NCI-H345 (cell line): ENCODE measurements at regions not wholly inside any gene's neighbourhood (a gene's known extent, or its start where the extent isn't known, plus 50 kb on each side); places are given as distances from the start of the nearest gene placed in this dataset.
A peak's percentile ranks its signal among the peaks of the same experiment; 100 is the strongest.
"Not testable (repeated sequence)": the region's sequence is repeated elsewhere in the genome, so short reads cannot be mapped to it uniquely, and the experiment has no call there.

ENCODE experiments used
- DNase-seq: peaks from one replicate; lab custom pipeline; 2025; lab: John Stamatoyannopoulos, UW

- no peak for DNase-seq
These were observed 102.9 kb upstream of the KCNG1 start for GRCh38 chr20:51125780-51126179.

GRCh38 chr20:51125105-51125504 lies 102.2 kb upstream of the KCNG1 start:
- no peak for DNase-seq

- DNase-seq = not testable (repeated sequence)
These were observed 101.0 kb upstream of the KCNG1 start for GRCh38 chr20:51123887-51124286.

- no peak for DNase-seq
These were observed 100.2 kb upstream of the KCNG1 start for GRCh38 chr20:51122931-51123658.

- no peak for DNase-seq
These were observed 99.0 kb upstream of the KCNG1 start for GRCh38 chr20:51121901-51122412.

- DNase-seq = no peak
These were observed 98.4 kb upstream of the KCNG1 start for GRCh38 chr20:51121272-51121671.

GRCh38 chr20:51120868-51121267 lies 98.0 kb upstream of the KCNG1 start:
- DNase-seq = no peak

- DNase-seq = no peak
These were observed 97.5 kb upstream of the KCNG1 start for GRCh38 chr20:51120438-51120837.

- no peak for DNase-seq
These were observed 97.0 kb upstream of the KCNG1 start for GRCh38 chr20:51119914-51120313.

- DNase-seq = no peak
These were observed 96.1 kb upstream of the KCNG1 start for GRCh38 chr20:51118985-51119527.

- DNase-seq = no peak
These were observed 95.3 kb upstream of the KCNG1 start for GRCh38 chr20:51118216-51118615.

GRCh38 chr20:51116765-51117686 lies 94.1 kb upstream of the KCNG1 start:
- no peak for DNase-seq

GRCh38 chr20:51111290-51111689 lies 88.4 kb upstream of the KCNG1 start:
- DNase-seq = peak; percentile 11

- no peak for DNase-seq
These were observed 85.9 kb upstream of the KCNG1 start for GRCh38 chr20:51108638-51109363.

- DNase-seq = no peak
These were observed 83.1 kb upstream of the KCNG1 start for GRCh38 chr20:51106011-51106410.

GRCh38 chr20:51104960-51105920 lies 82.3 kb upstream of the KCNG1 start:
- no peak for DNase-seq

- no peak for DNase-seq
These were observed 77.7 kb upstream of the KCNG1 start for GRCh38 chr20:51100617-51101016.

GRCh38 chr20:51098284-51098810 lies 75.4 kb upstream of the KCNG1 start:
- no peak for DNase-seq

- no peak for DNase-seq
These were observed 74.6 kb upstream of the KCNG1 start for GRCh38 chr20:51097351-51098120.
